GM12878 (cell line): ENCODE measurements at regions not wholly inside any gene's neighbourhood (a gene's known extent, or its start where the extent isn't known, plus 50 kb on each side); places are given as distances from the start of the nearest gene placed in this dataset.

ENCODE experiments used
- BMI1 ChIP-seq: fragments of 450-650 bp; IDR thresholded peaks from 2 replicates; pipeline ENCODE4 v1.6.1; 2016; ENCODE audit warnings: mild to moderate bottlenecking, moderate library complexity, borderline replicate concordance
- CEBPB ChIP-seq, 2 experiments: fragments of 150-350 bp in 1 of 2; IDR thresholded peaks; 2 replicates each; pipeline ENCODE4 v1.6.1; 2012 to 2014; ENCODE audit warnings: low read depth in 2 of 2, low read length in 2 of 2, borderline replicate concordance in 1 of 2, inconsistent platforms in 1 of 2
- CTCF ChIP-seq, 3 experiments: IDR thresholded peaks in 2 of 3; conservative IDR thresholded peaks in 1 of 3; 2 replicates each; pipeline ENCODE4 v1.5.1; 2011; ENCODE audit warnings: low read depth in 3 of 3, low read length in 3 of 3, mild to moderate bottlenecking in 3 of 3, control low read depth in 2 of 3, moderate library complexity in 2 of 3, inconsistent platforms in 1 of 3, mixed read lengths in 1 of 3; ENCODE audit not compliant: control insufficient read depth in 2 of 3, insufficient read depth in 1 of 3; ENCODE audit errors: extremely low read depth in 1 of 3
- MAX ChIP-seq: IDR thresholded peaks from 2 replicates; pipeline ENCODE4 v1.6.1; 2012; ENCODE audit warnings: low read depth, low read length, improper control_type of control experiment
- POLR2A ChIP-seq: IDR thresholded peaks from 2 replicates; pipeline ENCODE4 v1.6.1; 2011; ENCODE audit warnings: low read depth, mild to moderate bottlenecking, low read length
- POLR2AphosphoS5 ChIP-seq: IDR thresholded peaks from 2 replicates; pipeline ENCODE4 v1.6.1; 2011; ENCODE audit warnings: mild to moderate bottlenecking, low read length, inconsistent platforms
- SPI1 ChIP-seq: IDR thresholded peaks from 2 replicates; pipeline ENCODE4 v1.6.1; 2011; ENCODE audit warnings: low read depth, mild to moderate bottlenecking, low read length, moderate library complexity, borderline replicate concordance; ENCODE audit not compliant: insufficient read depth
- SREBF2 ChIP-seq: IDR thresholded peaks from 2 replicates; pipeline ENCODE4 v1.6.1; 2012; ENCODE audit warnings: mild to moderate bottlenecking, low read length
- ZNF274 ChIP-seq: IDR thresholded peaks from one replicate; pipeline ENCODE4 v1.8.0; 2011; ENCODE audit not compliant: insufficient read length, insufficient read depth

- no peak for TF ChIP-seq CEBPB (IDR thresholded peaks at IDR 0.05; ENCODE audit: borderline replicate concordance in 1 of 2, low read depth in 2 of 2, low read length in 2 of 2)
- no peak for TF ChIP-seq POLR2AphosphoS5
- TF ChIP-seq MAX: no peak
- TF ChIP-seq SREBF2: no peak
- no peak for TF ChIP-seq BMI1
- no peak for TF ChIP-seq CTCF (IDR thresholded peaks at IDR 0.05 in 2 of 3, conservative IDR thresholded peaks at IDR 0.05 in 1 of 3; ENCODE audit: control insufficient read depth in 2 of 3, extremely low read depth in 1 of 3, insufficient read depth in 1 of 3, low read depth in 3 of 3, low read length in 3 of 3)
- TF ChIP-seq ZNF274: no peak
- TF ChIP-seq SPI1: no peak
- TF ChIP-seq POLR2A: no peak
Measured at GRCh38 chr10:107706096-107706725, 541.7 kb upstream of the SORCS1 start.
